Panc1 (cell line): ENCODE measurements at regions not wholly inside any gene's neighbourhood (a gene's known extent, or its start where the extent isn't known, plus 50 kb on each side); places are given as distances from the start of the nearest gene placed in this dataset.

ENCODE experiments used
- ATAC-seq: fragments of 200-7000 bp; cut with Tn5 transposase; 2 replicates; pipeline ENCODE4 v1.9.1; 2020; ENCODE audit warnings: mild to moderate bottlenecking, moderate library complexity
- BruUV-seq: library from RNA; stranded (reverse); fragments of 400-500 nt; replicated peaks from 2 replicates; lab custom pipeline; 2021; lab: Mats Ljungman, UMichigan
- CTCF ChIA-PET: fragments of 300-600 bp; sonication (Branson Sonifier 250); formaldehyde crosslinking; loops from one replicate; lab custom pipeline; 2022; ENCODE audit warnings: antibody characterized with exemption; lab: Charles Lee
- POLR2A ChIA-PET: fragments of 300-600 bp; sonication (Branson Sonifier 250); formaldehyde crosslinking; loops from one replicate; lab custom pipeline; 2022; ENCODE audit warnings: antibody characterized with exemption; lab: Charles Lee
- DNase-seq: peaks from one replicate; pipeline ENCODE4 v3.0.0-alpha.2; 2010; ENCODE audit warnings: low read depth, low spot score
- H3K27ac ChIP-seq: 2 replicates; pipeline ENCODE4 v1.5.1; 2011; ENCODE audit warnings: mild to moderate bottlenecking, low read length, inconsistent platforms
- H3K27me3 ChIP-seq: fragments of 200-500 bp; sonication (Bioruptor generic); 2 replicates; pipeline ENCODE4 v1.6.0; 2014; ENCODE audit warnings: low read length, inconsistent platforms; ENCODE audit not compliant: control insufficient read depth, insufficient read depth
- H3K36me3 ChIP-seq: fragments of 200-500 bp; sonication (Bioruptor generic); 2 replicates; pipeline ENCODE4 v1.5.1; 2014; ENCODE audit warnings: inconsistent platforms, mild to moderate bottlenecking, low read length, moderate library complexity; ENCODE audit not compliant: control insufficient read depth, insufficient read depth
- H3K4me1 ChIP-seq: 2 replicates; pipeline ENCODE4 v1.5.1; 2011; ENCODE audit warnings: inconsistent platforms, mild to moderate bottlenecking, low read length, moderate library complexity; ENCODE audit not compliant: control insufficient read depth, insufficient read depth
- H3K4me3 ChIP-seq, 2 experiments: 2 replicates each; pipeline ENCODE4 v1.5.1; 2011 to 2012; ENCODE audit warnings: low read depth in 2 of 2, low read length in 2 of 2, mild to moderate bottlenecking in 2 of 2, inconsistent platforms in 1 of 2, moderate library complexity in 1 of 2
- H3K9me3 ChIP-seq: fragments of 200-500 bp; sonication (Bioruptor generic); 2 replicates; pipeline ENCODE4 v1.5.1; 2014; ENCODE audit warnings: low read depth, mild to moderate bottlenecking, inconsistent platforms, low read length, moderate library complexity; ENCODE audit not compliant: control insufficient read depth, insufficient read depth
- CTCF ChIP-seq: fragments of 450-650 bp; IDR thresholded peaks from 2 replicates; pipeline ENCODE4 v1.5.1; 2017; ENCODE audit warnings: mild to moderate bottlenecking
- POLR2AphosphoS5 ChIP-seq: IDR thresholded peaks from 2 replicates; pipeline ENCODE4 v1.6.1; 2012; ENCODE audit warnings: mild to moderate bottlenecking, low read depth, low read length, moderate library complexity
- REST ChIP-seq, 2 experiments: IDR thresholded peaks; 2 replicates each; pipeline ENCODE4 v1.6.1; 2011 to 2012; ENCODE audit warnings: low read depth in 2 of 2, control low read depth in 1 of 2, low read length in 1 of 2, mild to moderate bottlenecking in 1 of 2, moderate library complexity in 1 of 2; ENCODE audit not compliant: insufficient read depth in 1 of 2
- SIN3A ChIP-seq: IDR thresholded peaks from 2 replicates; pipeline ENCODE4 v1.6.1; 2012; ENCODE audit warnings: low read depth, mild to moderate bottlenecking, low read length, moderate library complexity, borderline replicate concordance; ENCODE audit not compliant: insufficient read depth
- TCF7L2 ChIP-seq: IDR thresholded peaks from 2 replicates; pipeline ENCODE4 v1.6.1; 2011; ENCODE audit warnings: mild to moderate bottlenecking, low read depth, low read length, inconsistent platforms
- in situ Hi-C: cut with HindIII; loops from 2 replicates; pipeline ENCODE4 v1.10.0; 2016; ENCODE audit warnings: low sequenced_read_pairs, low pct_unique_long_range_greater_than_20kb
- intact Hi-C: fragments of 100-400 bp; cut with micrococcal nuclease; formaldehyde crosslinking; loops from one replicate; pipeline ENCODE4 v1.10.0; 2022; ENCODE audit not compliant: unreplicated experiment

DNA sequence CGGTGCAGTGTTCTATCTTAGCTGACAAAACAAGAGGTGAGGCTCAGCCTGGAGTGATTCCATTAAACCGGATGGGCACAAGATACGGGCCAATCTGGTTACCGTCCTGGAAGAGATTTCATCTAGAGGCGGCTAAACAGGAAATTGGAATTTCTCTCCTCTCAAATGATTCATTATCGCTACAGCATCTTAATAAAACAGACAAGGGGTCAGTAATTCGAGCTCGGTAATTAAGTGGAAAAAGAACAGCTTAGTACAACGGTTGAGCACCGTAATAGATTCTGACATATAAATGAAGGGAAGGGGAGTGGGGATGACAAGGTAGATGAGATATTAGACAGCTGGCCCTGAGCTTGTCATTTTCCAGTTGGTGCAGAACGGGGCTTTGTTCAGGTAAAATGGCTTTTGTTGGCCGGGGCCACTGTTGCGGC lies 137.2 kb downstream of the EDN3 start:
- no peaks in the 10 kb centered on the region for H3K36me3 ChIP-seq
- H3K27me3 ChIP-seq, result peaks cover 2% of the 10 kb centered on the region; the same call in 1 of the 2 replicates
- H3K4me3 ChIP-seq, result no peak overlapping the region
- no peaks in the 10 kb centered on the region for H3K9me3 ChIP-seq
- intact Hi-C loops, result no loop called here
- H3K27ac ChIP-seq, result no peak overlapping the region
- ChIA-PET POLR2A (no interaction called here), CTCF (no interaction called here)
- H3K4me1 ChIP-seq, result no peaks in the 10 kb centered on the region
- TF ChIP-seq POLR2AphosphoS5 (no peak), SIN3A (no peak)
- DNase-seq (no peak), ATAC-seq (no peak)
- in situ Hi-C loops, result no loop called here
- no TSS peak for BruUV-seq

GRCh38 chr20:59438201-59438600 lies 137.8 kb downstream of the EDN3 start:
- no peaks in the 10 kb centered on the region for H3K4me1 ChIP-seq
- TF ChIP-seq REST (IDR thresholded peaks at IDR 0.05; ENCODE audit: insufficient read depth in 1 of 2, low read depth in 2 of 2, low read length in 1 of 2) (no peak), POLR2AphosphoS5 (no peak), SIN3A (no peak), TCF7L2 (no peak), CTCF (no peak)
- DNase-seq (no peak), ATAC-seq (no peak)
- no peak overlapping the region for H3K27ac ChIP-seq
- intact Hi-C loops (no loop called here), in situ Hi-C loops (no loop called here)
- H3K9me3 ChIP-seq, result no peaks in the 10 kb centered on the region
- no peaks in the 10 kb centered on the region for H3K36me3 ChIP-seq
- CTCF ChIA-PET, result no interaction called here
- no peak overlapping the region for H3K4me3 ChIP-seq
- BruUV-seq, result no TSS peak
- POLR2A ChIA-PET, result no interaction called here
- peaks cover 5% of the 10 kb centered on the region; the same call in 1 of the 2 replicates for H3K27me3 ChIP-seq

GRCh38 chr20:59439243-59439642 lies 138.8 kb downstream of the EDN3 start:
- DNase-seq (no peak), ATAC-seq (no peak)
- intact Hi-C loops (no loop called here), in situ Hi-C loops (no loop called here)
- H3K4me1 ChIP-seq, result no peaks in the 10 kb centered on the region
- ChIA-PET POLR2A (interaction anchor here (0.6 kb wide), 1 partner anchor 1343 kb away, joined by 7 read pairs; no protein-coding TSS in a partner anchor), CTCF (interaction anchor here (0.7 kb wide), 1 partner anchor 200 kb away, joined by 3 read pairs; no protein-coding TSS in a partner anchor)
- H3K9me3 ChIP-seq, result no peaks in the 10 kb centered on the region
- no TSS peak for BruUV-seq
- H3K4me3 ChIP-seq, result no peak overlapping the region
- H3K36me3 ChIP-seq, result no peaks in the 10 kb centered on the region
- TF ChIP-seq POLR2AphosphoS5 (no peak), TCF7L2 (no peak), CTCF (peak; percentile 55), REST (IDR thresholded peaks at IDR 0.05; ENCODE audit: insufficient read depth in 1 of 2, low read depth in 2 of 2, low read length in 1 of 2) (no peak), SIN3A (no peak)
- H3K27ac ChIP-seq, result no peak overlapping the region
- H3K27me3 ChIP-seq, result peaks cover 5% of the 10 kb centered on the region; the same call in 1 of the 2 replicates
